SIG-M5 treated with dmso at 0.1 percent for 504 hours (cell line): ENCODE measurements at regions not wholly inside any gene's neighbourhood (a gene's known extent, or its start where the extent isn't known, plus 50 kb on each side); places are given as distances from the start of the nearest gene placed in this dataset.
"Not testable (repeated sequence)": the region's sequence is repeated elsewhere in the genome, so short reads cannot be mapped to it uniquely, and the experiment has no call there.

Experiments
- DNase-seq: peaks from one replicate; lab custom pipeline; 2025; ENCODE audit not compliant: unreplicated experiment; lab: John Stamatoyannopoulos, UW

GRCh38 chr9:587527-587926, 254.0 kb upstream of the DMRT1 start:
- DNase-seq = no peak

- no peak for DNase-seq
These were observed 252.5 kb upstream of the DMRT1 start for GRCh38 chr9:588981-589380.

- DNase-seq = no peak
These were observed 251.8 kb upstream of the DMRT1 start for GRCh38 chr9:589723-590122.

GRCh38 chr9:591292-591691, 250.2 kb upstream of the DMRT1 start:
- DNase-seq = no peak

- no peak for DNase-seq
These were observed 249.3 kb upstream of the DMRT1 start for GRCh38 chr9:592225-592624.

DNA sequence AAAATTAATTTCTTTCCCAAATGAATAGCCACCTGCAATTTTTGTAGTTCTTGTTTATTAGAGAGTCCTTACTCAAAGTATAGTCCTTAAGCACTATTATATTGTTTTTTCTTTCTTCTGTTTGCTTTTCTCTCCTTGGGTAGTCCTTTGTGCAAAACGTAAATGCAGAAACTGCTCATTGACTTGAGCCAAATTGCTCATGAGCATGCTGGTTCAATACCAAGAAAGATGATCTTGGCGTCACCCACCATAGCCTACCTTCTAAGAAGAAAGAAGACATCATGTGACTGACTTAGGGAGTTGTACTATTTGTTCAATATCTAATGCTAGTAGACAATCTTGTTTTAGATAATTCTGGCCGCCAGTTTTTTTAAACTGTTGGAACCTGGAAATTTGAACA, 248.8 kb upstream of the DMRT1 start:
- no peak for DNase-seq

DNA sequence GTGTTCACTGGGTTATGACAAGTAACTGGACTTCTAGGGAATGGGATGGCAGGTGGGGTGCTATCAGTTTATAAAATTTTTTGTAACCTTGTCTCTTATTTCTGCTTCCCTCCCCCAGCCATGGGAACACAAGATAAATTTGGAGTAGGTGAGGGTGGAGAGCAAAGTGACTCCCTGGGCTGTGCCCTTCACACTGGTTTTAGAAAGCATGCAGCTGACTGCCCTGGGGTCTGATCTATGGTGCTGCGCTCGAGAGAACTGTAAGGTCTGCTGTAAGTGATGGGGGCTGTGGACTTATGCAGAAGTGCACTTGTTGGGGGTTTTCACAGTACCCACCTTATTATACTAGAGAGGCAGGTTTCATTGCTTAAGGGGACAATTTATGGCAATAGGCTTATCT, 247.7 kb upstream of the DMRT1 start:
- DNase-seq = no peak

GRCh38 chr9:596703-597102, 244.8 kb upstream of the DMRT1 start:
- no peak for DNase-seq

GRCh38 chr9:600006-600405, 241.5 kb upstream of the DMRT1 start:
- DNase-seq = no peak

GRCh38 chr9:602716-603115, 238.8 kb upstream of the DMRT1 start:
- DNase-seq = no peak

DNA sequence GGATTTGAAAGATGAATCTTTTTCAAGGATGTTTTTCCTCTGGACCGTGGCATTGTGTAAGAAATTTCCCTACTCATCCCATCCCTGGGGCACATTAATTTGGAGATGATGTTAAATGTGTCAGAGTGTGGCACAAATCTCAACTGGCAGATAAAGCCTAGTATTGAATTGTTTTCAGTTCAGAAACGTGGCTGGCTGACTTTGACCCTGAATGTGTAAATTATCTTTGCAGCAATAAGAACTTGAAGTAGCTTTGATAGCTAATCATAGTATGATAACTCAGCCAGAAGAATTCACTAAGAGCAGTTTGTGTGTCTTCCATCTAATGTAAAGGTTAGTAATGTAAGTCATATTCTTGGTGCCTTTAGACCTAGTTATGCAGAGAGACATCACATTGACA, 238.4 kb upstream of the DMRT1 start:
- no peak for DNase-seq

- DNase-seq = no peak
These were observed 234.1 kb upstream of the DMRT1 start for GRCh38 chr9:607417-607816.

GRCh38 chr9:613771-614347, 227.6 kb upstream of the DMRT1 start:
- DNase-seq = peak; percentile 89

DNA sequence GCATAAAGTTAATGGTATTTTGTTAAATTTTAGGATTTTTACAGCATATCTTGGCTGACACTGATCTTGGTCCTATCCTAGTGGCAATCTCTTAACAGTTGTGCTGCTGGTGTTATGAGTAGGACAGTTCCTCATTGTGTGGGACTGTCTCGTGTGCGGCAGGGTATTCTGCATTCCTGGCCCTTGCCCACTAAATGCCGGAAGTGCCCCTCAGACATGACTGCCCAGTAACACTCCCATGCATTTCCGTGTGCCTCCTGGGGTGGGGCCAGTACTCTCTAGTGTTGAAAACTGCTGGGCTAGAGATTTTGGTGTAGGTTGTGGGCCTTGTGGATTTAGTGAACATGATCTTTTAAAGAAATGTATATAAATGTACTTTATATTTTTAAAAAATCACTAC, 227.1 kb upstream of the DMRT1 start:
- DNase-seq = no peak

DNA sequence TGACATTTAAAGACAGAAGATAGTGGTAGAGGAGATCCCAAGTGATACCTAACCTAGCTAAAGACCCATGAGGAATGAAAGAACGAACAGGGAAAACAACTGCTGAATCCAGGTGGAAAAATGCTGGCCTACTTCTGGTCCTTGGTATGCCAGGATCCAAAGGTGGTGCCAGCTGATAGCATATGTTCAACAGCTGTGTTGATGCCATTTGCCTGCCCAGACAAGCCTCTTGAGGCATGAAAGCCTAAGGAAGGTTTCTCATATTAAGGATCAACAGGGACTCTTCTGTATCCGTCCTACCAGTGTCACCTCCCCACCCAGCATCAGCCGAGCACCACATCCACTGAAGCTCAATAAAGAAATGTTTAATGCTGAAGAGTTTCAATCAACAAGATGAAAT, 225.7 kb upstream of the DMRT1 start:
- no peak for DNase-seq

- DNase-seq = no peak
These were observed 224.8 kb upstream of the DMRT1 start for GRCh38 chr9:616694-617093.

DNA sequence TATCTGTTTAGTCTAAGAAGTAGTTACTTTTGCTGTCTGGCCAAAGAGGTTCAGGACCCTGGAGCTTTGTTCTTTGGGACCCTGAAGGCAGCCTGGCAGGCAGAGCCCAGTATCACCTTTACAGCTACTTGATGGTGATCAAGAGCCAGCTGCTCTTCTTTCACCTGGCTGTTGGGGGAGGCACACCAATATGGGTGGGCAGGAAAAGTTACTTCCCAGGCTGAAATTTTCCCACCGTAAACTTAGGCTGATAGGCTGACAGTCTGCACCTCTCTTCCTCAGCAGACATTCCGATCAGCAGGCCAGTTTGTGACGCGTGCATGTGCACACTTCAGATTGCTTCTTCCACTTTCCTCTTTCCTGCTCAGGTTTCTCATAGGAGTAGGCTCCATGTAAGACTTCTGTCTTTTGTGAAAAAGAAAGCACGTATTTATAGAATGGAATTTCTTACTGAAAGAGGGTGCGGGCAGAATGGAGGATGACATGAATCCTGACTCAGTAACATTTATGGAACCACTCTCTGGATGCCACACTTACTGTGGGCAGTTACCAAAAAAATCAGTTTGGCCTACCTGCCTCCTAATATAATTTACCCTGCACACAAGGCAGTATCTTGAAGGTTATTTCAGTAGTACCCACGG, 223.9 kb upstream of the DMRT1 start:
- DNase-seq = no peak

DNA sequence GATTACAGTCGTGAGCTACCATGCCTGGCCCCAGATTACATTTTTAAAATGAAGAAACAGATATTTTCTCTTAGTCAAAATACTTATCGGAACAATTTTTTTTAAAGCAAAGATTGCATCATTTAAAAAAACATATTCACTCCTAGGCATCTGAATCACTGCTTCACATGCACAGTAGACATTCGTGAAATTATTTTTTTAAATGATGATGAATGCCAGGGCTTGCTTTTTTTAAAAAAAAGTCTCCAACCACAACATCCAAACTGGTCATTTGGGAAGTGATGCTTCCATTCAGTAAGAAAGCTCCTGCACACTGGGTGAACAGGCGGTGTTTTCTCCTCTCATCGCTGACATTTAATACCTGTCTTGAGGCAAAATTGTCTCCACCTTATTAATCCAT, 223.0 kb upstream of the DMRT1 start:
- no peak for DNase-seq

GRCh38 chr9:621201-621855, 220.2 kb upstream of the DMRT1 start:
- DNase-seq = peak; percentile 24

DNA sequence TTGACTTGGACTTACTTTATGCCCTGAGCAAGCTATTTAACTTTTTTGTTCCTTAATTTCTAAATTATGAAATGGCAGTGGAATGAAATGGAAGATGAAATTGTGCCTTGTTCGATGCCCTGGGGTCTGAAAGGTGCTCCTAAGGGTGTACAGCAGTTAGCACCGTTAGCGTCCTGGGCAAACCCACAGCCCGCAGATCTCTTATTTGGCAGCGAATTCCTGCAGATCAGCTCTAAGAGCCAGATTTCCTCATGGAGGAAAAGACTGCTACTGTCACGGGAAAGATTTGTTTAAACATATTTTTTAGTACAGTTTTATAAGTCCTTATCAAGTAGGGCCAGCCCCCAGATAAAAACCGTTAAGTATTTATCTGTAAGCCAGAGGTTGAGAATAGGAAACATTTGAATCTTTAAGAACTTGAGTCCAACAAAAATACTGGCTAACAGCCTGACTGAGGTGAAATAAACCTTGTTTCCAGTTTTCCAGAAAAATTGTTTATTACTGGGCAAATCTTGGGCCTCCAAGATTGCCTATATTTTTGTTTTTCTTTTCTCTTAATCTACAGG, 216.5 kb upstream of the DMRT1 start:
- DNase-seq = no peak

- no peak for DNase-seq
These were observed 215.9 kb upstream of the DMRT1 start for GRCh38 chr9:625613-626012.

- DNase-seq = not testable (repeated sequence)
These were observed 215.4 kb upstream of the DMRT1 start for GRCh38 chr9:626114-626513.
